Stomach (tissue), 8 donors: ENCODE measurements at regions not wholly inside any gene's neighbourhood (a gene's known extent, or its start where the extent isn't known, plus 50 kb on each side); places are given as distances from the start of the nearest gene placed in this dataset.

Source experiments
- DNase-seq, 2 donors: peaks; one replicate each; pipeline versions ENCODE4 v3.0.0 to v3.0.0-alpha.2; 2013 to 2019
- H3K27ac ChIP-seq, 5 donors: fragments of 200-600 bp in 4 of 5; sonication (generic) in 4 of 5; one replicate each; pipeline ENCODE4 v1.5.1; 2013 to 2019; ENCODE audit warnings: mild to moderate bottlenecking in 1 of 5, moderate library complexity in 1 of 5
- H3K27me3 ChIP-seq, 3 donors: fragments of 200-600 bp; sonication (generic); one replicate each; pipeline ENCODE4 v1.5.1; 2017 to 2019; ENCODE audit warnings: mixed run types in 1 of 3
- H3K36me3 ChIP-seq, 4 donors: fragments of 200-600 bp; sonication (generic); 1 replicate in 3 of 4; 2 replicates in 1 of 4; pipeline ENCODE4 v1.5.1; 2016 to 2019
- H3K4me1 ChIP-seq, 4 donors: fragments of 200-600 bp; sonication (generic); one replicate each; pipeline ENCODE4 v1.5.1; 2016 to 2019
- H3K4me3 ChIP-seq, 4 donors: fragments of 200-600 bp; sonication (generic) in 3 of 4; one replicate each; pipeline ENCODE4 v1.5.1; 2016 to 2019; ENCODE audit warnings: mild to moderate bottlenecking in 1 of 4
- H3K9me3 ChIP-seq, 4 donors: fragments of 200-600 bp; sonication (generic); one replicate each; pipeline ENCODE4 v1.5.1; 2016 to 2019
- EP300 ChIP-seq: sonication (generic); formaldehyde crosslinking; IDR thresholded peaks from one replicate; pipeline ENCODE4 v1.6.1; 2017; ENCODE audit warnings: antibody characterized with exemption
- POLR2A ChIP-seq, 4 donors: fragments of 450-650 bp; IDR thresholded peaks; one replicate each; pipeline ENCODE4 v1.6.1; 2016; ENCODE audit warnings: antibody characterized with exemption in 4 of 4, control low read depth in 2 of 4, mild to moderate bottlenecking in 1 of 4, moderate library complexity in 1 of 4
- POLR2AphosphoS5 ChIP-seq, 3 donors: sonication (generic); formaldehyde crosslinking; IDR thresholded peaks; one replicate each; pipeline ENCODE4 v1.6.1; 2016; ENCODE audit warnings: antibody characterized with exemption in 3 of 3
- WGBS, 5 donors: extraction: QIAGEN DNeasy Blood & Tissue Kit in 3 of 5; methylation state at CpG; one replicate each; pipeline versions ENCODE4 v1.1.5 to v1.1.7; 2013 to 2018; 5-methylcytosine and 5-hydroxymethylcytosine counted together
- intact Hi-C: fragments of 100-400 bp; cut with DNase I; formaldehyde crosslinking; loops from one replicate; pipeline ENCODE4 v1.15.1; 2023; ENCODE audit warnings: low total_unique reads
- TF ChIP-seq, protein P1 (sequence below), 7 experiments: fragments of 450-650 bp in 4 of 7; fragments of 200-600 bp in 3 of 7; sonication (generic) in 3 of 7; IDR thresholded peaks; one replicate each; pipeline ENCODE4 v1.5.1; 2016 to 2019; ENCODE audit warnings: antibody characterized with exemption in 7 of 7, control low read depth in 2 of 7, mild to moderate bottlenecking in 1 of 7
- donor health status: healthy with polysubstance abuse.
- donor health status: Bipolar disorder and iron deficiency.
- donor health status: healthy.

DNA sequence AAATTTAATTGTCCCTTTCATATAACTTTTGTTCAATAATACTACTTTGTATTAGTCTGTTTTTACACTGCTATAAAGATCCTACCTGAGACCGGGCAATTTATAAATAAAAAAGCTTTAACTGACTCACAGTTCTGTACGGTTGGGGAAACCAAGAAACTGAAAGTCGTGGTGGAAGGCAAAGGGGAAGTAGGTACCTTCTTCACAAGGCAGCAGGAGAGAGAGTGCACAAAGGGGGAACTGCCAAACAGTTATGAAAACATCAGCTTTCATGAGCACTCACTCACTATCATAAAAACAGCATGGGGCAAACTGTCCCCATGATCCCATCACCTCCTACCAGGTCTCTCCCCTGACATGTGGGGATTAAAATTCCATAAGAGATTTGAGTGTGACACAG is 1069.0 kb downstream of the FSCB start:
- no peaks in the 10 kb centered on the region for H3K36me3 ChIP-seq
- TF ChIP-seq, protein P1, sequence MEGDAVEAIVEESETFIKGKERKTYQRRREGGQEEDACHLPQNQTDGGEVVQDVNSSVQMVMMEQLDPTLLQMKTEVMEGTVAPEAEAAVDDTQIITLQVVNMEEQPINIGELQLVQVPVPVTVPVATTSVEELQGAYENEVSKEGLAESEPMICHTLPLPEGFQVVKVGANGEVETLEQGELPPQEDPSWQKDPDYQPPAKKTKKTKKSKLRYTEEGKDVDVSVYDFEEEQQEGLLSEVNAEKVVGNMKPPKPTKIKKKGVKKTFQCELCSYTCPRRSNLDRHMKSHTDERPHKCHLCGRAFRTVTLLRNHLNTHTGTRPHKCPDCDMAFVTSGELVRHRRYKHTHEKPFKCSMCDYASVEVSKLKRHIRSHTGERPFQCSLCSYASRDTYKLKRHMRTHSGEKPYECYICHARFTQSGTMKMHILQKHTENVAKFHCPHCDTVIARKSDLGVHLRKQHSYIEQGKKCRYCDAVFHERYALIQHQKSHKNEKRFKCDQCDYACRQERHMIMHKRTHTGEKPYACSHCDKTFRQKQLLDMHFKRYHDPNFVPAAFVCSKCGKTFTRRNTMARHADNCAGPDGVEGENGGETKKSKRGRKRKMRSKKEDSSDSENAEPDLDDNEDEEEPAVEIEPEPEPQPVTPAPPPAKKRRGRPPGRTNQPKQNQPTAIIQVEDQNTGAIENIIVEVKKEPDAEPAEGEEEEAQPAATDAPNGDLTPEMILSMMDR (IDR thresholded peaks at IDR 0.05), result no peak
- TF ChIP-seq EP300 (no peak), POLR2AphosphoS5 (IDR thresholded peaks at IDR 0.05) (no peak), POLR2A (IDR thresholded peaks at IDR 0.05) (no peak)
- H3K9me3 ChIP-seq, result peaks cover 0 to 6% (median 0%) of the 10 kb centered on the region in 4 donors
- WGBS, 5 donors, result 60 to 75% (median 67%) methylated on average over 3 of the region's 3 CpGs
- DNase-seq, result no peak
- intact Hi-C loops, result no loop called here
- no peak overlapping the region for H3K4me3 ChIP-seq
- H3K4me1 ChIP-seq, result no peaks in the 10 kb centered on the region
- H3K27ac ChIP-seq, result no peak overlapping the region
- no peaks in the 10 kb centered on the region for H3K27me3 ChIP-seq

DNA sequence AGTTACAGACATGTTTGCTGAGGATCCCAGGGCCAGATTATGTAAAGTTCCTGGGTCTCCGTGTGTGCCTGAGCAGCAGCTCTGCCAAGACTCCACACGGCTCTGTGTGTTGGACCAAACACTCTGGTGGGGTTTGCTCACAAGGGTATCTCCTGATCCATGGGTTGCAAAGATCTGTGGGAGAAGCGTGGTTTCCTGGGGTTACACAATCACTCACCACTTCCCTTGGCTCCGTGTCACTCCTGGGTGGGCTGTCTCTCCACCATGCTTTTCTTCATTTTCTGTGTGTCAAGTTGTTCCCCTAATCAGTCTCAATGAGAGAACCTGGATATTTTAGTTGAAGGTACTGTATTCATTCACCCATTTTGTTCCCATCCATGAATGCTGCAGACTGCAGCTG is 1088.8 kb downstream of the FSCB start:
- H3K9me3 ChIP-seq, result peaks cover 0 to 5% (median 0%) of the 10 kb centered on the region in 4 donors
- no peak overlapping the region for H3K27ac ChIP-seq
- H3K4me3 ChIP-seq, result no peak overlapping the region
- H3K27me3 ChIP-seq, result no peaks in the 10 kb centered on the region
- WGBS, 5 donors, result 60 to 89% (median 81%) methylated on average over 2 to 4 of the region's 4 CpGs
- no peaks in the 10 kb centered on the region for H3K4me1 ChIP-seq
- intact Hi-C loops, result no loop called here
- TF ChIP-seq POLR2AphosphoS5 (IDR thresholded peaks at IDR 0.05), result no peak
- TF ChIP-seq, protein P1 (IDR thresholded peaks at IDR 0.05), result no peak
- no peak for TF ChIP-seq POLR2A (IDR thresholded peaks at IDR 0.05)
- TF ChIP-seq EP300, result no peak
- H3K36me3 ChIP-seq, result no peaks in the 10 kb centered on the region
- DNase-seq, result no peak

DNA sequence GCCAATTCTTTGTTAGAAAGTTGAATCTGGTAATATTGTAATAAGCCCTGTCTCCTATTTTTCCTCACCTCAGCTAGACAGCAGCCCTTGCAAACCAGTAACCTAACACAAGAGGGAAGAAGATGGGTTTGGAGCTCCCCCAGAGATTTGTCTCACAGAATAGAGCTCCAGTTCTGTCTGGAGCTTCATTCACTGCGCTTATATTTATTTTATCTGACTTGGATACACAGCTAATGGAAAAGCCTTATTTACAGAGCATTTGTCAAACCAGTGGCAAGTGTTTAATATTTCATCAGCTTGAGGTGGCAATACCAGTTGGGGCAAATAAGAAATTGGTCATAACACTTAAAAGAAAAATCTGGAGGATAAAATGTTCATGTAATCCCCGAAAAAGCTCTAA is 1094.0 kb downstream of the FSCB start:
- TF ChIP-seq POLR2A (IDR thresholded peaks at IDR 0.05) (no peak), EP300 (no peak)
- Histone ChIP-seq H3K27me3 (no peaks in the 10 kb centered on the region), H3K9me3 (peaks cover 0 to 4% (median 0%) of the 10 kb centered on the region in 4 donors), H3K36me3 (no peaks in the 10 kb centered on the region), H3K4me1 (no peaks in the 10 kb centered on the region), H3K27ac (no peak overlapping the region), H3K4me3 (no peak overlapping the region)
- 39 to 57% (median 53%) methylated on average over 2 of the region's 2 CpGs for WGBS, 5 donors
- DNase-seq, result peak in 1 of 2 donors; percentile 3
- intact Hi-C loops, result no loop called here

DNA sequence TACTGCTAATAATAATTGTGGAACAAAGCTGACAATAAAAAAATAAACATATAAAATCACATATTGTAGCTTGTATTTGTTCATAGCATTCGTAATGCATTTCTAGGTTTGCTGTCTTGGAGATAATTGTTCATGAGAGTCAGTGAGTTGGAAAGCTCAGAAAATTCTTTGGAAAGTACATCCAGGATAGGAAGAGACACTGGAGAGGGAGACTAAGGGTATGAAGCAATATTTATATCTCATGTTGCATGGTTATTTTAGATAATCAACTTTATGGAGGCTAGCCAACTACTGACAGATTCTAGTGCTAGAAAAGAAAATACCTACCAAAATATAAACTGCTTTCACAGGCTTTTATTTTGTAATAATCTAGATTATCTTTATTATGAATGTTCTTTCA is 1095.2 kb downstream of the FSCB start:
- peaks cover 0 to 4% (median 0%) of the 10 kb centered on the region in 4 donors for H3K9me3 ChIP-seq
- 54 to 67% (median 59%) methylated on average over 1 of the region's 1 CpG for WGBS, 5 donors
- intact Hi-C loops, result no loop called here
- H3K4me1 ChIP-seq, result no peaks in the 10 kb centered on the region
- no peak overlapping the region for H3K27ac ChIP-seq
- no peak for TF ChIP-seq POLR2A (IDR thresholded peaks at IDR 0.05)
- TF ChIP-seq, protein P1 (IDR thresholded peaks at IDR 0.05), result no peak
- no peak for TF ChIP-seq POLR2AphosphoS5 (IDR thresholded peaks at IDR 0.05)
- TF ChIP-seq EP300, result no peak
- H3K27me3 ChIP-seq, result no peaks in the 10 kb centered on the region
- no peaks in the 10 kb centered on the region for H3K36me3 ChIP-seq
- H3K4me3 ChIP-seq, result no peak overlapping the region
- peak in 1 of 2 donors; percentile 40 for DNase-seq

DNA sequence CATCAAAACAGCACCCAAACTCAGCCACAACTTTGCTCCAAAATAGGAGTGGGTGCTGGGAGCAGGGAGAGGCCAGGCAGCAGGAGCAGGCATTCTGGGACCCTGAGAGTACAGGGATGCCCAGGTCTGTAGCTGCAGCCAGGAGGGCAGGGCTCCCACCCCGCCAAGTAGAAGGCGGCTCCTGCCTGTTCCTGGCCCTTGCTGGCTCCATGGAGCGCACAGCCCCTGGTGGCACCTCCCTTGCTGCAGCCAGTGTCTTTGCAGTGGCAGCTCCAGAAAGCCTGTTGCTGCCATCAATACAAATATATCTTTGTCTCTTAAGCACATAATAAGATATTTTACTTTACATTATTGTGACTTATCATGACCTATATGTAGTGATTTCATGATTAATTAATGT is 1096.5 kb downstream of the FSCB start:
- WGBS, 5 donors, result 45 to 94% (median 71%) methylated on average over 3 of the region's 3 CpGs
- Histone ChIP-seq H3K27ac (no peak overlapping the region), H3K4me1 (no peaks in the 10 kb centered on the region), H3K4me3 (no peak overlapping the region), H3K36me3 (no peaks in the 10 kb centered on the region), H3K9me3 (peaks cover 0 to 4% (median 0%) of the 10 kb centered on the region in 4 donors), H3K27me3 (no peaks in the 10 kb centered on the region)
- TF ChIP-seq POLR2AphosphoS5 (IDR thresholded peaks at IDR 0.05), result no peak
- intact Hi-C loops, result no loop called here
- no peak for DNase-seq
